Activated CD4-positive, alpha-beta T cell treated with anti-CD3 and anti-CD28 coated beads for 36 hours (primary cell): ENCODE measurements at regions not wholly inside any gene's neighbourhood (a gene's known extent, or its start where the extent isn't known, plus 50 kb on each side); places are given as distances from the start of the nearest gene placed in this dataset.

Experiments used
- ATAC-seq: fragments of 200-7000 bp; cut with Tn5 transposase; one replicate; pipeline ENCODE4 v1.10.0; 2021; ENCODE audit warnings: mild to moderate bottlenecking, moderate library complexity
- CTCF ChIA-PET: fragments of 350-600 bp; sonication (Branson Sonifier 250); formaldehyde crosslinking; loops from one replicate; lab custom pipeline; 2021; ENCODE audit warnings: antibody characterized with exemption; lab: Charles Lee
- POLR2A ChIA-PET: fragments of 350-600 bp; sonication (Branson Sonifier 250); formaldehyde crosslinking; loops from one replicate; lab custom pipeline; 2021; ENCODE audit warnings: antibody characterized with exemption, inconsistent platforms; lab: Charles Lee
- DNase-seq: peaks from one replicate; pipeline ENCODE4 v3.0.0-alpha.2; 2020
- H3K27ac Mint-ChIP-seq: one replicate; pipeline ENCODE4 v1.8.0; 2021; ENCODE audit warnings: mixed read lengths
- H3K27me3 Mint-ChIP-seq: one replicate; pipeline ENCODE4 v1.8.0; 2021; ENCODE audit warnings: mixed read lengths
- H3K36me3 Mint-ChIP-seq: one replicate; pipeline ENCODE4 v1.8.0; 2021; ENCODE audit warnings: low read depth, mixed read lengths
- H3K4me1 Mint-ChIP-seq: one replicate; pipeline ENCODE4 v1.8.0; 2021; ENCODE audit warnings: mixed read lengths
- H3K4me3 Mint-ChIP-seq: one replicate; pipeline ENCODE4 v1.8.0; 2021; ENCODE audit warnings: mild to moderate bottlenecking, moderate library complexity, mixed read lengths
- H3K9me3 Mint-ChIP-seq: one replicate; pipeline ENCODE4 v1.8.0; 2021; ENCODE audit warnings: low read depth, mixed read lengths
- intact Hi-C, 2 experiments: fragments of 100-400 bp; cut with DNase I in 1 of 2; cut with micrococcal nuclease in 1 of 2; formaldehyde crosslinking; loops; one replicate each; pipeline versions ENCODE4 v1.14.2 to v1.15.1; 2022 to 2024; cut with DNase I, micrococcal nuclease

DNA sequence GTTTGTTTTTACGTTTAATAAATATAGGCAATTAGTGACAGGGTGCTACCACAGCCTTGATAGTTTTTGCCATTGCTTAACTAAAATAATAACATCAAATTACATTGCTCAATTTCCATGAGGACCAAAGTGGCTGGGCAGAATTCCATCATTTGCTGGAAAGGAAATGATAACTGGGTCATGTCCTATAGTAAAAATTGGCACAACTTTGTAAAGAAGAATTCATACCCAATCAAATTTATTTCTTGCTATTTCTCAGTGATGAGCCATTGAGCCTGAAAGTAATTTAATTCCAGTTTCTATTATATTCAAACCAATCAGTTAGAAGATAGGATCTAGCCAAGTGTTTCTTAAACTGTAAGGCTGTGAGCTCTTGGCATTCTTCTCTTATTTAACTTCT, 102.2 kb upstream of the CTTNBP2 start:
- peaks cover 2% of the 10 kb centered on the region for H3K9me3 Mint-ChIP-seq
- H3K27me3 Mint-ChIP-seq, result peaks cover 2% of the 10 kb centered on the region
- no peak for DNase-seq
- no peak for ATAC-seq
- no peaks in the 10 kb centered on the region for H3K36me3 Mint-ChIP-seq
- ChIA-PET POLR2A (no interaction called here), CTCF (no interaction called here)
- no peaks in the 10 kb centered on the region for H3K4me1 Mint-ChIP-seq
- intact Hi-C loops, result no loop called here
- no peak overlapping the region for H3K4me3 Mint-ChIP-seq
- H3K27ac Mint-ChIP-seq, result no peak overlapping the region

DNA sequence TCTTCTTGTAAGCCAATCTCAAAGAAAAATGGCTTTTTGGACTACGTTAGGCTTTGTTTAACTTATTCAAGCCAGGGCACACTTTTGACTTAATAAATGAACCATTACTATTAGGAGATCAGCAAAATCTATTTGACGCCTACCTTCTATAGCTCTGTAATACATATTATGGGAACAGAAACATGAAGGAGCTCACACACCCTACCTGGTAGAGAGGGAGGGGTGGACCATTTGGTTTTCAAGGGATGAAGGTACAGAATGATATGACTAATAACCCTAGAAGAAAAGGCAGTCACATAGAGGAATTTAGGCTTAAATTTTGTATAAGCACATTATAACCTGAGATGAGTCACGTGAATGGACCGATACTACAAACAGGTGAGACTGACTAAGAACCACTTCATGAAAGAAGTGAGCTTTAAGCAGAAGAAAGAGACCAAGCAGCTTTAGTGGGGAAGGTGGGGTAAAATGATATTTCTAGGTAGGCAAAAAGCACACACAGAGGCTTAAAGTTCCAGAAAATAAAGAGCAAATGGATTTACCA, 106.8 kb upstream of the CTTNBP2 start:
- H3K36me3 Mint-ChIP-seq, result no peaks in the 10 kb centered on the region
- CTCF ChIA-PET, result no interaction called here
- ATAC-seq (no peak), DNase-seq (no peak)
- POLR2A ChIA-PET, result interaction anchor here (0.7 kb wide), 1 partner anchor 192 kb away, joined by 4 read pairs; no protein-coding TSS in a partner anchor
- intact Hi-C loops, result no loop called here
- H3K27ac Mint-ChIP-seq, result no peak overlapping the region
- H3K27me3 Mint-ChIP-seq, result peaks cover 2% of the 10 kb centered on the region
- H3K9me3 Mint-ChIP-seq, result no peaks in the 10 kb centered on the region
- no peaks in the 10 kb centered on the region for H3K4me1 Mint-ChIP-seq
- no peak overlapping the region for H3K4me3 Mint-ChIP-seq

DNA sequence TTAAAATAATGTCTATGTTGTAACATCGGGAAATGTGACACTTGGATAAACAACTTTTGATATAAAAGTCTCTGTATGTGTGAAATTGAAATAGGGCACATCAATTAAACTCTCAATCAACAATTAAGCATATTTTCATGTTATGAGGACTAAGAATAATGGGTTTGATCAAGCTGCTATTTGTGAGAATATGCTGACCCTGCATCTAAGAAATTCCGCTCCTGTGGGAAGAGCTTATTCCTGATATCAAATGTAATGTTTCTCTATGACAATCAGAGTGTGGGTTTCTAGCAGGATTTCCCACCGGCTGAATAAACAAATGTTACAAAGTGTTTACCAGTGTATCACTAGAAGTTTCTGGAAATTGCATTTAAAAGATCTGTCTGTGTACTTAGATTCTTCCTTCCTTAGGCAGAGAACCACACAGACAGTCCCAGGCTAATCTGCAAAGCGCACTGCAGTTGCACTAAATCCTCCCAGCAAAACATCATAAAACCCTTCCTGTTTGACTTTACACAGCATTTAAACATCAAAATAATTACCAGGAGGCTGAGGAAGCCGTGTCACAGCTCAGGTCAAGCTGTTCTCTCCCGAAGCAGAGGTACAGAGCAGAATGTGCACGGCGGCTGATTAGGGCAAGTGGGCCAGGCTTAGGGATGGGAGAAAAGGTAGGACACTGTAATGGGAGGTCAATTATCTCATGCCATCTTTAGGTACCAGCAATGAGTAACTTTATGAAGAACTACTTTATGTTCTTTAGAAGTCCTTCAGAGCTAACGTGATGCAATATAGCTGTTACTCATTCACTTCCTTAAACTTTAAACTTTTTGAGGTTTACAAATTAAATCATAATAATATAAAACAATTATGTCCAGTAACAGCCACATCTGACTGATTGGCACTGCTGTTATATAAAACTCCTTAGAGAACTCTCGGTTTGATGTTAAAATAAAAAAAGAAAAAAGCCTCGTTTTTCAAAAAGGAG, 109.1 kb upstream of the CTTNBP2 start:
- no peak for DNase-seq
- H3K4me3 Mint-ChIP-seq, result no peak overlapping the region
- H3K36me3 Mint-ChIP-seq, result no peaks in the 10 kb centered on the region
- intact Hi-C loops, result no loop called here
- CTCF ChIA-PET, result no interaction called here
- H3K4me1 Mint-ChIP-seq, result no peaks in the 10 kb centered on the region
- ATAC-seq, result no peak
- no peaks in the 10 kb centered on the region for H3K9me3 Mint-ChIP-seq
- peaks cover 2% of the 10 kb centered on the region for H3K27me3 Mint-ChIP-seq
- POLR2A ChIA-PET, result no interaction called here
- H3K27ac Mint-ChIP-seq, result no peak overlapping the region

DNA sequence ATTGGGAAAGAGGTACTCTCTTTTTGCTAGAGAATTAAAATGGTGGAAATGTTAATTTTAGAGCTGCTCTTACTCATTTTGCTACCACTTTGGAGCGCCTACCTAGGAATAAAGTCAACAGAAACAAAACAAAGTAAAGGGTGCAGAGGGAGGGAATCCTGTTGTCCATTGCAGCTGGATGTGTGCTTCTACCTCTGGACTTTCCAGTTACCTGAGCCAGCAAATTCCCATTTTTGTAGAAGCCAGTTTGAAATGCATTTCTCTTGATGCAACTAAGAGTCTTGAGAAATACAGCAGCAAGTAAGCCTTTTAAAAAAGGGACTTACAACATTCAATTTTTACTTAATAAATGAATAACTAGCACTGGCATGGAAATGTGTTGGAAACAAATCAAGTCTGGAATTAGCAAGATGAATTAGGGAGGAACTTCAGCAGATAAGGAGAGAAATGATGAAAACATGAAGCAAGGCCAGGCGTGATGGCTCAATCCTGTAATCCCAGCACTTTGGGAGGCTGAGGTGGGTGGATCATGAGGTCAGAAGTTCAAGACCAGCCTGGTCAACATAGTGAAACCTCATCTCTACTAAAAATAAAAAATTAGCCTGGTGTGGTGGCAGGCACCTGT, 113.5 kb upstream of the CTTNBP2 start:
- no peaks in the 10 kb centered on the region for H3K4me1 Mint-ChIP-seq
- no peak for DNase-seq
- H3K27me3 Mint-ChIP-seq, result peaks cover 2% of the 10 kb centered on the region
- CTCF ChIA-PET, result no interaction called here
- no peaks in the 10 kb centered on the region for H3K9me3 Mint-ChIP-seq
- no peaks in the 10 kb centered on the region for H3K36me3 Mint-ChIP-seq
- intact Hi-C loops, result no loop called here
- POLR2A ChIA-PET, result no interaction called here
- ATAC-seq, result no peak
- no peak overlapping the region for H3K27ac Mint-ChIP-seq
- H3K4me3 Mint-ChIP-seq, result no peak overlapping the region

DNA sequence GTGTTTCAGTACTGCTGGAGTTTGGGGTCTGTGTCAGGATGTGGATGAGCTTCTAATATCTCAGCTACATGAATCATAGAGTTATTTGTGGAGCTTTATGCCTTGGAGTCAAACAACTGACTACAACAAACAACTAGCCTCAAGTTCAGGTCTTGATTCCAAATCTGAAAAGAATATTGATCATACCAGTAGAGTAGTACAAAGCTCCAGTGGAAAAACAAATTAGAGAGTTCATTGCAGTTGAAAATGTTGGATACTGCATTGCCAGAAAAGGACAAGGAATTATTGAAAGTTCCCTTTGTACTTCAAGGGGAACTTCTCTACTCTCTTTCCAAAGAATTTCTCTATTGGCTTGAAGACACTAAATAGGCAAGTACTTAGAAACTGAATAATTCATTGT, 117.6 kb upstream of the CTTNBP2 start:
- intact Hi-C loops, result no loop called here
- ChIA-PET CTCF (no interaction called here), POLR2A (no interaction called here)
- no peak overlapping the region for H3K4me3 Mint-ChIP-seq
- H3K4me1 Mint-ChIP-seq, result no peaks in the 10 kb centered on the region
- H3K27me3 Mint-ChIP-seq, result peaks cover 2% of the 10 kb centered on the region
- DNase-seq (no peak), ATAC-seq (no peak)
- H3K36me3 Mint-ChIP-seq, result no peaks in the 10 kb centered on the region
- H3K27ac Mint-ChIP-seq, result no peak overlapping the region
- H3K9me3 Mint-ChIP-seq, result no peaks in the 10 kb centered on the region

DNA sequence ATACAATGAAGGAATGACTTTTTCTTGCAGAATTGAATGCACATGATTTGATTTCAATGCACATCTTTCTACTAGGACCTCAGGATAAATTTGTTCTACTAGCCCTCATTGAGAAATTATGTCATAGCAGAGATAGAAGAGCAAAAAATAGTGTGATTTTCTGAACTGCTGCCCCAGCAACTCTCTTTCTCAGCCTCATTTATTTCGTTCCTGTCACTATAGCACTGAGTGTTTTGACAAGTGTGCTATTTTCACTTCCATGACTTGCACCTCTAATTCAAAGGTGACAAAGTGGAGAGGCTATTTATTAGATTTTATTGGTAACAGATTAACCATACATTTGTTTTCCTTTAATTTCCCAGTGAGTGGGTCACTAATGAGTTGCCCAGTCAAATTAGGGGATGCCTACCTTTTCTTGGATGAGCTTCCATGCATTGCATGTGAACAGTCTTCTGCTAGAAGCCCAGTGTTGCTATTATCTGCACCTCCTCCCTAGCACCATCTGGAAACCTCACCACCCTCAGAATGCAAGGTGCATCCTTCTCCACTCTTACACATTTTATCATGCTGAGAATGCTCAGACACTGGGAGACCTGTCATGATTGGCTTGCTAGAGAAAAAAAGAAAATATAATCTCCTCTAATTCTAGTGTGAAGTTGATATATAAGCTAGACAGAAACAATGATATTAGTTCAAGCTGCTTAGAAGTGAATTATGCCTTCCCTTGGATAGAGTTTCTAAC, 119.6 kb upstream of the CTTNBP2 start:
- Mint-ChIP-seq H3K4me3 (no peak overlapping the region), H3K27ac (no peak overlapping the region), H3K9me3 (no peaks in the 10 kb centered on the region), H3K27me3 (peaks cover 2% of the 10 kb centered on the region), H3K4me1 (no peaks in the 10 kb centered on the region), H3K36me3 (no peaks in the 10 kb centered on the region)
- DNase-seq, result no peak
- CTCF ChIA-PET, result no interaction called here
- no peak for ATAC-seq
- intact Hi-C loops, result no loop called here
- POLR2A ChIA-PET, result no interaction called here

DNA sequence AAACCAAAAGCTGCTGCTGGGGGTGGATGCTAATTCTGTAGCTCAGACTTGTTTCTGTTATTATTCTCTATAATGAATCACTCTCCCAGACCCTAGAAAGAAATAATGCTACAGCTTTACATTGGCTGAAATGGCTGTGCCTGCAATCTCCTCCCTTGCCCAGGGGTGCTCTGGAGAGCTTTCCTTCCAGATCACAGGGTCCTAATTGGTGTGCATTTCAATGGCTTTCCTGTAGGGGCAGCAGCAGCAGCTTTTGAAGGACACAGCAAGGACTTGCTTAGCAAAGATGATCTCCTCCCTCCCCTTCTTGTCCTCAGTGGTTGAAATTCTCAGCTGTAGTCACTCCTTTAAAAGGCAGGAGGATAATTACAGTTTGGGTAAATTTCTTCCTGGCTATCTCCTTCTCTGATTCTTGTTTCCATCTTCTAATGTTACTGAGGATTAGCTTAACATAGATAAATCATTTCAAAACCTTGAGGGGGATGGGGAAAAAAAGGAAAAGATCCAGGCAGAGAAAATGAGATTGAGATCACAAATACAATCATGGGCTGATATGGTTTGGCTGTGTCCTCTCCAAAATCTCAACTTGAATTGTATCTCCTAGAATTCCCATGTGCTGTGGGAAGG, 120.2 kb upstream of the CTTNBP2 start:
- ATAC-seq, result peak; percentile 57
- Mint-ChIP-seq H3K4me3 (no peak overlapping the region), H3K9me3 (no peaks in the 10 kb centered on the region), H3K4me1 (no peaks in the 10 kb centered on the region), H3K27me3 (peaks cover 2% of the 10 kb centered on the region), H3K36me3 (no peaks in the 10 kb centered on the region), H3K27ac (no peak overlapping the region)
- DNase-seq, result peak; percentile 25
- POLR2A ChIA-PET, result no interaction called here
- intact Hi-C loops, result no loop called here
- CTCF ChIA-PET, result no interaction called here

DNA sequence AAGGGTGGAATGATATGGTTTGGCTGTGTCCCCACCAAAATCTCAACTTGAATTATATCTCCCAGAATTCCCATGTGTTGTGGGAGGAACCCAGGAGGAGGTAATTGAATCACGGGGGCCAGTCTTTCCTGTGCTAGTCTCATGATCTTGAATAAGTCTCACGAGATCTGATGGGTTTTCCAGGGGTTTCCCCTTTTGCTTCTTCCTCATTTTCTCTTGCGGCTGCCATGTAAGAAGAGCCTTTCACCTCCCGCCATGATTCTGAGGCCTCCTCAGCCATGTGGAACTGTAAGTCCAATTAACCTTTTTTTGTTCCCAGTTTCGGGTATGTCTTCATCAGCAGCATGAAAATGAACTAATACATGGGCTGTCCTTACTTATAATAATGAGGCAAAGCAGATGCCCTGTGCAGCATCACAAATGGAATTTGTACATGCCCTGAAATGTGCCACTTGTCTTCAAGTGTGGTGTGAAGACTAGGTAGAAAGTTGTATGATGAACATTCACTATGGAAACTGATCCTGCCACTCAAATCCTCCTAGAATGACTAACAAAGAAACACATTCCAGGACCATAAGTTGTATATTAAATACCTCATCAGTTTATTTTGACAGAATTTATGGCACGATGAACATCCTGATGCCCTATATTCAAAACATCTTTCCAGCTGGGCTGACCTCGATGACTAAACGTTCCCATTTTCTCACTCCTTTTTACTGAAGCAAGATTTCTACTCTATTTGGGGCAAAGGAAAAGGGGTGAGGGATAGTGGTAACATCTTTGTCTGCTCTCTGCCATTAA, 122.8 kb upstream of the CTTNBP2 start:
- POLR2A ChIA-PET, result no interaction called here
- H3K27ac Mint-ChIP-seq, result no peak overlapping the region

DNA sequence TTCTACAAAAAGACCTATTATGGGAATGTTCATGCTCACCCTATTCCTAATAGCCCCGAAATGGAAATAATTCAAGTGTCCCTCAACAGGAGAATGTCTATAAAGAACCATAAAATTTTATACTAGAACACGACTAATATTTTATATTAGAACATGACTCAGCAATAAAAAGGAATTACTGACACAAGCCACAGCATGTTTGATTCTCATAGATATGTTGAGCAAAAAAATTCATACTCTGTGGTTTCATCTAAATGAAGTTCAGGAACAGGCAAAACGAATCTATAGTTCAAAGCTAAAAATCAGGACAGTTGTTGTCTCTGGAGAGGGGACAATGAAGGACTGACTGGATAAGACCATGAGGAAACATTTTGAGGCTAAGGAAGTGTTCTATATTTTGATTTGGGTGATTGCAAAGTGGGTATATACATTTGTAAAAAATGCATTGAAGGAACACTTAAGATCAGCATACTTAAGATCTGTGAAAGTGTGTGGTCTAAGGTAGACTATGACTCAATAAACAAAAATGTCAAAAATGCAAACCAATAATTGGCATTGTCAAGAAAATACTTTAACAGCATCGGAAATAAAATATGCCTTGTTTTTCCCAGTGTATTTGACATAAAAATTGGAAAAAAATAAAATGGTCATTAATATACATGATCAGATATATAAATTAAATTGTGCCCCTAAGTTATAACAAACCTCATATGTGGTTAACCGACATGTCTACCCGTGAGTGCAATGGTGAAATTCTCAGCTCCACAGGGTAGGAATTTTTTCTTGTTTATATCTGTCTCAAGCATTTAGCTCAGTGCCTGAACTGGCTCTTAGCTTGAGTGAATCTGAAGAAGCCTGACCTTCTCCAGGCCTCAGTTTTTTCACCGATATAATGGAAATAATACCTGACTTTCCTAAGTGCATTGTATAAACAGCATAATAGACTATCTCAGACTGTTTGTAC, 124.9 kb upstream of the CTTNBP2 start:
- POLR2A ChIA-PET, result no interaction called here
- H3K27me3 Mint-ChIP-seq, result no peaks in the 10 kb centered on the region
- H3K9me3 Mint-ChIP-seq, result no peaks in the 10 kb centered on the region
- H3K36me3 Mint-ChIP-seq, result no peaks in the 10 kb centered on the region
- CTCF ChIA-PET, result no interaction called here
- intact Hi-C loops, result no loop called here
- H3K4me1 Mint-ChIP-seq, result no peaks in the 10 kb centered on the region
- DNase-seq (no peak), ATAC-seq (no peak)
- no peak overlapping the region for H3K27ac Mint-ChIP-seq
- no peak overlapping the region for H3K4me3 Mint-ChIP-seq

More for the DNA sequence above, 122.8 kb upstream of the CTTNBP2 start:
- CTCF ChIA-PET, result no interaction called here
- DNase-seq (no peak), ATAC-seq (no peak)
- no peak overlapping the region for H3K4me3 Mint-ChIP-seq
- no peaks in the 10 kb centered on the region for H3K27me3 Mint-ChIP-seq
- H3K36me3 Mint-ChIP-seq, result no peaks in the 10 kb centered on the region
- no peaks in the 10 kb centered on the region for H3K9me3 Mint-ChIP-seq
- no peaks in the 10 kb centered on the region for H3K4me1 Mint-ChIP-seq
- intact Hi-C loops, result no loop called here
